HCT116 (cell line): ENCODE measurements at regions not wholly inside any gene's neighbourhood (a gene's known extent, or its start where the extent isn't known, plus 50 kb on each side); places are given as distances from the start of the nearest gene placed in this dataset.

ENCODE experiments used
- ATF3 ChIP-seq: IDR thresholded peaks from 2 replicates; pipeline ENCODE4 v1.6.1; 2012
- CTCF ChIP-seq, 3 experiments: fragments of 200-600 bp in 1 of 3; sonication (generic) in 1 of 3; IDR thresholded peaks in 2 of 3; conservative IDR thresholded peaks in 1 of 3; 2 replicates each; pipeline ENCODE4 v1.5.1; 2012 to 2017; ENCODE audit warnings: low read depth in 2 of 3, low read length in 2 of 3, antibody characterized with exemption in 1 of 3, borderline replicate concordance in 1 of 3, control low read depth in 1 of 3, mild to moderate bottlenecking in 1 of 3, mixed read lengths in 1 of 3, mixed run types in 1 of 3, moderate library complexity in 1 of 3; ENCODE audit not compliant: insufficient read depth in 1 of 3
- EZH2 ChIP-seq: fragments of 200-600 bp; sonication (generic); IDR thresholded peaks from 2 replicates; pipeline ENCODE4 v1.6.1; 2017; ENCODE audit warnings: antibody characterized with exemption, mixed run types
- EZH2phosphoT487 ChIP-seq: fragments of 200-600 bp; IDR thresholded peaks from 2 replicates; pipeline ENCODE4 v1.6.1; 2018; ENCODE audit warnings: antibody characterized with exemption, borderline replicate concordance
- POLR2A ChIP-seq: IDR thresholded peaks from 2 replicates; pipeline ENCODE4 v1.7.0; 2011; ENCODE audit warnings: borderline replicate concordance; ENCODE audit not compliant: insufficient read depth, insufficient read length; ENCODE audit errors: extremely low read depth

- TF ChIP-seq CTCF (IDR thresholded peaks at IDR 0.05 in 2 of 3, conservative IDR thresholded peaks at IDR 0.05 in 1 of 3; ENCODE audit: borderline replicate concordance in 1 of 3, insufficient read depth in 1 of 3, low read depth in 2 of 3, low read length in 2 of 3) = no peak
- no peak for TF ChIP-seq EZH2
- no peak for TF ChIP-seq ATF3
- no peak for TF ChIP-seq EZH2phosphoT487
- no peak for TF ChIP-seq POLR2A
Measured at GRCh38 chr13:56332671-56333070, 808.0 kb upstream of the PRR20A start.
